Natural killer cell treated with Interleukin-12 subunit alpha and Interleukin-12 subunit beta and Interleukin-15 and Interleukin-18, amount 100 ng/mL, for 72 hours (primary cell): ENCODE measurements at regions not wholly inside any gene's neighbourhood (a gene's known extent, or its start where the extent isn't known, plus 50 kb on each side); places are given as distances from the start of the nearest gene placed in this dataset.

Experiments
- ATAC-seq, 2 donors: fragments of 150-1000 bp; cut with Tn5 transposase in 1 of 2; sonication (Bioruptor Pico), chemical (Tn5 transposase) in 1 of 2; 2 replicates each; pipeline ENCODE4 v1.10.0; 2021
- DNase-seq: peaks from one replicate; pipeline ENCODE4 v3.0.0; 2022; ENCODE audit warnings: low spot score
- H3K27ac Mint-ChIP-seq, 2 donors: 1 replicate in 1 of 2; 2 replicates in 1 of 2; pipeline ENCODE4 v1.8.0; 2022; ENCODE audit warnings: mixed read lengths in 2 of 2, mild to moderate bottlenecking in 1 of 2, moderate library complexity in 1 of 2
- H3K27me3 Mint-ChIP-seq, 2 donors: 1 replicate in 1 of 2; 2 replicates in 1 of 2; pipeline ENCODE4 v1.8.0; 2022; ENCODE audit warnings: mixed read lengths in 2 of 2
- H3K36me3 Mint-ChIP-seq: one replicate; pipeline ENCODE4 v1.8.0; 2022; ENCODE audit warnings: mixed read lengths
- H3K4me1 Mint-ChIP-seq, 2 donors: 1 replicate in 1 of 2; 2 replicates in 1 of 2; pipeline ENCODE4 v1.8.0; 2022; ENCODE audit warnings: low read depth in 2 of 2, mixed read lengths in 2 of 2, mild to moderate bottlenecking in 1 of 2
- H3K4me3 Mint-ChIP-seq: one replicate; pipeline ENCODE4 v1.8.0; 2022; ENCODE audit warnings: mixed read lengths
- H3K9me3 Mint-ChIP-seq: 2 replicates; pipeline ENCODE4 v1.8.0; 2022; ENCODE audit warnings: mixed read lengths

DNA sequence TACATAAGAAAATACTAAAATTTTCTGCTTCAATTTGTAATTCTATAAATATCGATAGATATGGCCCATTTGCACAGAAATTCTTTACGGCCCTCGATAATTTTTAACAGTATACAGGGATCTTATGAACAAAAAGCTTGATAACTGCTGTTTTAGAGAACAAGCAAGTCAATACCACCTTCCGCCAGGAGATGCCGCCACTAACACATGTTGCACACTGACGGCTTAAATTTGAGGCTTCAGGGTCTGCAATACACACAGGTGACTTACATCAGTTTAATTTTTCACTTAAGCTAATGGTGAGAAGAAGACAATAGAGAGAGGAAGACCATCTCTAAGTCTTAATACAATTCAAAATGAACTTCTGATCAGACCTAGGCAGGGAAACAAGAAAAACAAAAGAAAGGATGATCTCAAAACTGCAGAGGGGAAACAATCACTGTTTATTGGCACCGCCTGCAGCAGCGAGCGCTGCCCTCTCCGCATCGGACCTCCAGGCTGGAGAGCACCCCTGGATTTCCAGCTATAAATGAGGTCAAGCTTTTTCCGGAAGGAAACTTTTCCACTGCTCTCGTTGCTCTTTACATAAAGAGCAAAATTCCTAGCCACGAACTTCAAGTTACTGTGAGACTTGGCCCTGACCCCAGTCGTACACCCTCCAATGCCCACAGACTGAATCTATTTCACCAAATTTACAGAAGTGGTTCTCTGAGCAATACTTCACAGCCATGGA, 53.9 kb downstream of the OTOR start:
- ATAC-seq, result no peak
- H3K4me3 Mint-ChIP-seq, result no peak overlapping the region

DNA sequence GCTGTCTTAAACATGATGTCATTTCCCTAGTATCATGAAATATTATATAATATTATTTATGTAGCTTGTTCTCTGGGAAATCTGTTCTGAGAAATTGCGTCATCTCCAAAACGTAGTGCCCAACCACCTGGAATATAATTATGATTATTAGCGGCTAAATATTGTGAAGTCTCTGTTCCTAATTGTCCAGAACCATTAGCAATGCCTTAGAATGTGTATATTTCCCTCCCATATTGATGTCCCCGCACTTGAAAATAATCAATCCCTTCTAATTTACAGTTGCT, 54.4 kb downstream of the OTOR start:
- H3K9me3 Mint-ChIP-seq, result no peaks in the 10 kb centered on the region
- H3K27me3 Mint-ChIP-seq, result peaks cover 33 to 47% of the 10 kb centered on the region in 2 donors
- no peaks in the 10 kb centered on the region for H3K36me3 Mint-ChIP-seq
- no peak overlapping the region for H3K27ac Mint-ChIP-seq
- no peak for ATAC-seq
- no peak overlapping the region for H3K4me3 Mint-ChIP-seq
- no peak for DNase-seq
- H3K4me1 Mint-ChIP-seq, result peaks cover 0 to 3% of the 10 kb centered on the region in 2 donors

More for the DNA sequence above, 53.9 kb downstream of the OTOR start:
- DNase-seq, result no peak
- no peaks in the 10 kb centered on the region for H3K9me3 Mint-ChIP-seq
- no peaks in the 10 kb centered on the region for H3K36me3 Mint-ChIP-seq
- peaks cover 32 to 45% of the 10 kb centered on the region in 2 donors for H3K27me3 Mint-ChIP-seq
- H3K4me1 Mint-ChIP-seq, result peaks cover 0 to 3% of the 10 kb centered on the region in 2 donors
- no peak overlapping the region for H3K27ac Mint-ChIP-seq

DNA sequence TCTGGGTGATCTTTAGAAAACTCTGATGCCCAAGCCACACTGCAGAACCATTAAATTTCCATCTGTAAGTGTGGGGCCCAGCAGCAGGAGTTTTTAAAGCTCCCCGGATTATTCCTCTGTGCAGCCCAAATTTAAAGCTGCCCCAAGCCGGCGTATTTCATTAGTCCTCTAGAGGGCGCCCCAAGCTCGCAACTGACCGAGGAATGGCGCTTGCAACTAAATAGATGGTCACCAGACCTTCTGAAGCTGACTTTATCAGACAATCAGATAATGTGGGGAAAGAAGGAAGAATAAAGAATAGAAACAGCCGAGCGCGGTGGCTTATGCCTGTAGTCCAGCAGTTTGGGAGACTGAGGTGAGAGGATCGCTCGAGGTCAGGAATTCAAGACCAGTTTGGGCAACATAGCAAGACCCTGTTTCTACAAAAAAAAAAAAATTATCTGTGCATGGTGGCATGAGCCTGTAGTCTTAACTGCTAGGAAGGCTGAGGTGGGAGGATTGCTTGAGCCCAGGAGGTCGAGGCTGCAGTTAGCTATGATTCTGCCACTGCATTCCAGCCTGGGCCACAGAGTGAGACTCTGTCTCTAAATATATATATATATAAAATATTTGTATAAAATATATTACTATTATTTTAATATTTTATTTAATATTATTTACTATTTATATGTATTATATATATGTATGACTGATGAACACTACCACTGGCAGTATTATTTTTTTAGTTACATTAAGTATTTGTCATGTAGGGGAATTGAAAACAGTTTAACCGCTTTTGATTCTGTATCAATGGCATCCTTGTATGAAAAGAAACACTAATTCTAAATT, 56.0 kb downstream of the OTOR start:
- no peak overlapping the region for H3K27ac Mint-ChIP-seq
- no peak for ATAC-seq
- peaks cover 37 to 53% of the 10 kb centered on the region in 2 donors for H3K27me3 Mint-ChIP-seq

DNA sequence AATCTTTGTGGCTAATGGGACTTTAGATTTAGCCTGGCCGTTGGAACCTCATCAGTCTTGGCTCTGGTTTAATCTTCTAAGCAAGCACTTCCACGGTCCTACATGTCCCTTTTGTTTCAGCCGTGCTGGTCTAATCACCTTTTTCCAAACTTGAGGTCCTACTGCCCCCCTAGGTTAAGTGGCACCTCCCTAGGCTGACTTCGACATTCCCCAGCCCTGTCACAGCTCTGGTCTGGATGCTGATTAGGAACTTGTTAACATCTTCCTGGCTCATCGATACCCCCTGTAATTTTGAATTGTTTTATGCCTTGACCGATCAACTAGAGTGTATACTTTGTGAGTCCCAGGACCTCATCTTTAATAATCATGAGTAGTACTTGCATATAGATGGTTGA, 56.6 kb downstream of the OTOR start:
- H3K36me3 Mint-ChIP-seq, result no peaks in the 10 kb centered on the region
- no peak for DNase-seq
- H3K9me3 Mint-ChIP-seq, result no peaks in the 10 kb centered on the region
- no peak overlapping the region for H3K4me3 Mint-ChIP-seq
- peaks cover 0 to 3% of the 10 kb centered on the region in 2 donors for H3K4me1 Mint-ChIP-seq
- H3K27ac Mint-ChIP-seq, result no peak overlapping the region
- H3K27me3 Mint-ChIP-seq, result peaks cover 40 to 57% of the 10 kb centered on the region in 2 donors
- no peak for ATAC-seq

More for the DNA sequence above, 56.0 kb downstream of the OTOR start:
- peaks cover 0 to 3% of the 10 kb centered on the region in 2 donors for H3K4me1 Mint-ChIP-seq
- DNase-seq, result no peak
- no peaks in the 10 kb centered on the region for H3K36me3 Mint-ChIP-seq
- H3K9me3 Mint-ChIP-seq, result no peaks in the 10 kb centered on the region
- no peak overlapping the region for H3K4me3 Mint-ChIP-seq

DNA sequence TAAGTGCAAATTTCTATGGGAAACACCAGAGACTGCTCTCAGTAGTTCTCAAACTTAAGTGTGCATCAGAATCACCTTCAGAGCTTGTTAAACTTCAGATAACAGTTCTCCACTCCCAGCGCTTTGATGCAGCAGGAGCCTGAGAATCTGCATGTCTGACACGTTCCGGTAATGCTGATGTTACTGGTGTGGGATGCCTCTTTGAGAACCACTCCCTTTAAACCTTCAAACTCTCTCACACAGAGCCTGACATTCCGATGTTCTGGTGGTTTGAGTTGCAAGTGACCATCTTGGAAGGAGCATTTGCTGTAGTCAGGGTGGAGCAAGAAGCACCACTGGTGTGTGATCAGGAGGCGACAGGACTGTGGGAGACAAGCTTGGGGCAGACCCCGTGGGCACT, 57.9 kb downstream of the OTOR start:
- Mint-ChIP-seq H3K4me1 (peaks cover 0 to 3% of the 10 kb centered on the region in 2 donors), H3K36me3 (no peaks in the 10 kb centered on the region), H3K27me3 (peaks cover 38 to 57% of the 10 kb centered on the region in 2 donors), H3K9me3 (no peaks in the 10 kb centered on the region), H3K4me3 (no peak overlapping the region), H3K27ac (no peak overlapping the region)
- ATAC-seq (no peak), DNase-seq (no peak)

DNA sequence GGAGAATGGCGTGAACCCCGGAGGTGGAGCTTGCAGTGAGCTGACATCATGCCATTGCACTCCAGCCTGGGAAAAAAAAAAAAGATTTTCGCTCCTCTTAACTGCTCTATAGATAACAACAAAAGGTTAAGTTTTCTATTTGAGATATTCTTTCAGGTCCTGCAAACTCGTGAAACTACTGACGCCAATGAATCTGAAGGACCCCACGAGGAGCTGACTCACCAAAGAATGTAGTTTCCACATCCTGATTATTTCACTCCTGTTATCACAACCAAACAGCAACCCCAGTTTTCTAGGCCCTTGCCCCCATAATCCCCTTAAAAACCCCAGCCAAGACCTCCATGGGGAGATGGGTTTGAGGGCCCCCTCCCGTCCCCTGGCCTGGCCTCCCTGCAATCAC, 58.7 kb downstream of the OTOR start:
- H3K27me3 Mint-ChIP-seq, result peaks cover 37 to 62% of the 10 kb centered on the region in 2 donors
- no peaks in the 10 kb centered on the region for H3K36me3 Mint-ChIP-seq
- H3K27ac Mint-ChIP-seq, result no peak overlapping the region
- peaks cover 0 to 3% of the 10 kb centered on the region in 2 donors for H3K4me1 Mint-ChIP-seq
- DNase-seq (no peak), ATAC-seq (no peak)
- H3K4me3 Mint-ChIP-seq, result no peak overlapping the region
- no peaks in the 10 kb centered on the region for H3K9me3 Mint-ChIP-seq

DNA sequence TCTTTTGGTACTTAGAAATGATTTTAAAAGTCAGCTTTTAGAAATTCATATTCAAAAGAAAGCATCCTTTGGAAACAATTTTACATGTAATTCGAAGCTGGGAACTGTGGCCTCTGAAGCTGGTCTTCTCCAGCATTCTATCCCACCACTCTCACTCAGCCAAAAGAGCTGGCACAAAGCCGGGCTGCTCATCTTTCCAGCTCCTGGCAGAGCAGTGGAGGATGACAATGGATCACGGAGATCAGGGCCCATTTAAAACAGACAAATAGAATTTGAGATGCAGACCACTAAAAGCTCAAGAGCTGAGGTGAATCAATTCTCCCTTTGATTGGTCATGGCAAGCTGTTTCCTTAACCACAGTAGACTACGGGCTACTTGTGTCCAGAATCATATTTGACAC, 60.6 kb downstream of the OTOR start:
- Mint-ChIP-seq H3K27me3 (peaks cover 25 to 51% of the 10 kb centered on the region in 2 donors), H3K9me3 (no peaks in the 10 kb centered on the region), H3K36me3 (no peaks in the 10 kb centered on the region), H3K4me3 (no peak overlapping the region), H3K27ac (no peak overlapping the region), H3K4me1 (peaks cover 0 to 3% of the 10 kb centered on the region in 2 donors)
- no peak for DNase-seq
- ATAC-seq, result no peak

DNA sequence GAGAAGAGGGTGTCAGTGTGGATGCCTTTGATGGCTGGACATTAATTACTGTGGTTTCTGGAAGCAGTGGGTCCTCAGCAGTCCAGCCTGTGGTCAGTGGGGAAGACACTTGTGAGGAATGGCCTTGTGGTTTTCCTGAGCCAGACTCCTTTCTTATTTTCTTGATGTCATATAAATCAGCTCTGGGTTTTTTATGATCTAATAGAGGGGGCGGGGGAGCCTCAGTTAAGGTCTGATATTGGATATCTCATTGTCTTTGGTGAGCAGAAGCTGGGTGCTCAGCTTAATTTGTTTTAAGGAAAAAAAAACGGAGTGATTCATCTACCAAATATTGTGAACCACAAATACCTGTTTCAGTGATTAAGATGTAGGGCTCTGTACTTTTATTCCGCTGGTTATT, 62.1 kb downstream of the OTOR start:
- Mint-ChIP-seq H3K27ac (no peak overlapping the region), H3K4me3 (no peak overlapping the region), H3K36me3 (no peaks in the 10 kb centered on the region), H3K9me3 (no peaks in the 10 kb centered on the region), H3K4me1 (no peaks in the 10 kb centered on the region), H3K27me3 (peaks cover 21 to 44% of the 10 kb centered on the region in 2 donors)
- DNase-seq (no peak), ATAC-seq (no peak)

DNA sequence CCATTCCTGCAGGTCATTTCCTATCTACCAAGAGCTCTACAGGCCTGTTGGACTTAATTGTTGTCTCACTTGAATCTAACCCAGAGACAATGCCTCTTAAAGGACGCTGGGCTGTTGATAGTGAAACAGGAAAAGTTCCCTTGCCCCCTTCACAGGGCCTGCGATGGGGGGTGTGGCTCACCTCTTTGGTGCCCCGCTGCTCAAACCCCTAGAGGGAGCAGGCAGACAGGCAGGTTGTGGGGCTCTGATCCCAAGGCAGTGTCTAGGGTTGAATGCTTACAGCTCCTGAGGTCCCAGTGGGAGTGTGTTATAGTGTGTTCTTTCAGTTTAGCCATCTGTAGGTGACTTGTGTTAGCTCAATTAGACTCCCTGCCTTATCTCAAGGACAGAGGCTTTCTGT, 68.0 kb downstream of the OTOR start:
- Mint-ChIP-seq H3K4me1 (no peaks in the 10 kb centered on the region), H3K4me3 (no peak overlapping the region), H3K27ac (no peak overlapping the region), H3K27me3 (peaks cover 12 to 22% of the 10 kb centered on the region in 2 donors), H3K36me3 (no peaks in the 10 kb centered on the region), H3K9me3 (no peaks in the 10 kb centered on the region)
- ATAC-seq (peak in 1 of 2 donors; percentile 20), DNase-seq (no peak)

DNA sequence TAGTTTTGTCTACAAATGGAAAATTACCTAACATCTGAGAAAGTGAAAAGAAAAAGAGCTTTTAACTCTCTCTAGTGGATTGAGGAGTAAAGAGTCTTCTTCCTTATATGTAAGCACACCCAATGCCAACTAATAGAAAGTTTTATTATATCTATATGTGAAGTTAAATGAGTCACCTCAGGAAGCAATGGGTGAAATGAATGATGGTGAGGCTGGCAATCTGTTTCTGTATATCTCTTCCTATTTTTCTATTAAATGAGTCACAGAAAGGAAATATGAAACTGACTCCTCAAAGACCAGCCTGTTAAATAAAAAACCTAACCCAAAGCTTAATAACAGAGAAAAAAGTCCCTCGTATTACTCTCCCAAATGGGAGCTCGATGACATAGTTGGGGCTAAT, 71.3 kb downstream of the OTOR start:
- H3K27me3 Mint-ChIP-seq, result peaks cover 16 to 48% of the 10 kb centered on the region in 2 donors
- H3K4me3 Mint-ChIP-seq, result no peak overlapping the region
- H3K4me1 Mint-ChIP-seq, result no peaks in the 10 kb centered on the region
- no peak for DNase-seq
- H3K27ac Mint-ChIP-seq, result no peak overlapping the region
- H3K36me3 Mint-ChIP-seq, result no peaks in the 10 kb centered on the region
- ATAC-seq, result no peak
- no peaks in the 10 kb centered on the region for H3K9me3 Mint-ChIP-seq

DNA sequence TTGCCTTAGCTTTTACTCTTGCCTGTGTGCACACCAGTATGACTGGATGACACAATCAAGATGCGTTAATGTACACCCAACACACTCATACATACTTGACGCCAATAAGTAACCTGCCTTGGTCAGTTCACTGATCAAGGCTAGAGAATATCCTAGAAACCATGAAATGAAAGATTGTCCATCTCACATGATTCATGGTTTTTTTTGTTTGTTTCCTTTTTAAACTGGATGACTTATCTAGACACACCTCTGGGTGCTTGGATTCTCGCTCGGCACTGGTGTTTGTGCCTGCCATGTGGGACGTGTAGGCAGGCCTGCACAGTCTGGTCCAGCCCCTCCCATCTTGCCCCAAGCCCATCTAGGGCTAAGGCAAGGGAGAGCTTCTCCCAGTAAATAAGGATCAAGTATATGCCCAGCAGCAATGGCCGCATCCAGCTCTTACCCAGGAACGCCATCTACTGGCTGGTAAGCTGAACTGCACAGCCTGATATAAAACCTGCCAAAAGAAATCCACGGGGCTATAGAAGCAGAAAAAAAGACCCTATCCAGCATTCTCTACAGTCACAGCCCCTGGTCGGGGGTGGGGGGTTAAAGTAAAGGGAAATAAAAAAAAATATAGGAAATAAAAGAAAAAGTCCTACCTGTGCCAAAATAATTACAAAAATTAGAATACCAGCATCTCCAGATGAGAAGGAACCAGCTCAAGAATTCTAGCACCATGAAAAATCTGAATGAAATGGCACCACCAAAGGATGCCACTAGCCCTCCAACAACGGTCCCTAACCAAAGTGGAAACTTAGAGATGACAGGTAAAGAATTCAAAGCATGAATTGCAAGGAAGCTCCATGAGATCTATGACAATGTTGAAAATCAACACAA, 73.3 kb downstream of the OTOR start:
- H3K36me3 Mint-ChIP-seq, result no peaks in the 10 kb centered on the region
- H3K4me1 Mint-ChIP-seq, result no peaks in the 10 kb centered on the region
- DNase-seq (no peak), ATAC-seq (peak; percentile 9 to 55)
- peaks cover 3% of the 10 kb centered on the region for H3K9me3 Mint-ChIP-seq
- no peak overlapping the region for H3K4me3 Mint-ChIP-seq
- H3K27me3 Mint-ChIP-seq, result peaks cover 15 to 39% of the 10 kb centered on the region in 2 donors
- H3K27ac Mint-ChIP-seq, result no peak overlapping the region

DNA sequence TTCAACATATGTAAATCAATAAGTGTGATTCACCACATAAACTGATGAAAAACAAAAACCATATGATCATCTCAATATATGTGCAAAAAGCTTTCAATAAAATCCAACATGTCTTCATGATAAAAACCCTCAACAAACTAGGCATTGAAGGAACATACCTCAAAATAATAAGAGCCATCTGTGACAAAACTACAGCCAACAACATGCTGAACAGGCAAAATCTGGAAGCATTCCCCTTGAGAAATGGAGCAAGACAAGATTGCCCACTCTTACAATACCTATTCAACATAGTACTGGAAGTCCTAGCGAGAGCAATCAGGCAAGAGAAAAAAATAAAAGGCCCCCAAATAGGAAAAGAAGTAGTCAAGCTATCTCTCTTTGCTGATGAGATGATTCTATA, 76.5 kb downstream of the OTOR start:
- H3K36me3 Mint-ChIP-seq, result no peaks in the 10 kb centered on the region
- H3K27ac Mint-ChIP-seq, result no peak overlapping the region
- peaks cover 10 to 36% of the 10 kb centered on the region in 2 donors for H3K27me3 Mint-ChIP-seq
- ATAC-seq (no peak), DNase-seq (no peak)
- no peak overlapping the region for H3K4me3 Mint-ChIP-seq
- H3K9me3 Mint-ChIP-seq, result peaks cover 3% of the 10 kb centered on the region
- no peaks in the 10 kb centered on the region for H3K4me1 Mint-ChIP-seq

DNA sequence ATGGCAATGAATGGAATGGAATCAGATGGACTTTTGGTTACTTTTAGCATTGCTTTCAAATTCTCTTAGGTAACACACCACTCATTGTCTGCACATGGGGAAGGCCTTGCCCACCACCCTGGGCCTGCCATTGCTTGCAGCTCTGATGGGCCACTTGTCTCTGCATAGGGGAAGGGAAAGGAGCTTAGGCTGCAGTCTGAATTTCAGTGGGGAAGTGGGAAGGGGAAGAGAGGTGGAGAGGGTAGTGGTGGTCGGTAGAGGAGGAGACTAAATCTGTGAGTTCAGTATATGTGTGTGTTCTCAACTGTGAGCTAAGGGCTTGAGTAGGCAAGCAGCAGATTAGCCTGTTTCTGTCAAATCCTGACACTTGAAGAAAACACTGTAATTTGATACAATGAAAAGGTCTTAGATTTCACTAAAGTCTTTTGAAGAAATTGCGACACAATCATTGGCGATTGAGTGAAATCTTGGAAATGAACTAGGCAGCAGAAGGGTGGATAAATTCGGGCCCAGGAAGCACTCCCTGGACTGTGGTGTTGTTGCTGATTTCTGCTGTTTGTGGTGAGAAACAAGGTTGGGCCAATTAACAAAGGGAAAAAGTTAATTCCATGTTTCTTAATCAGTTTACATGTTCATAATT, 80.6 kb downstream of the OTOR start:
- Mint-ChIP-seq H3K4me3 (no peak overlapping the region), H3K27me3 (peaks cover 8 to 29% of the 10 kb centered on the region in 2 donors), H3K27ac (no peak overlapping the region), H3K9me3 (peaks cover 3% of the 10 kb centered on the region), H3K4me1 (no peaks in the 10 kb centered on the region), H3K36me3 (no peaks in the 10 kb centered on the region)
- no peak for DNase-seq
- ATAC-seq, result peak in 1 of 2 donors; percentile 33
